ENCODE measurements at regions not wholly inside any gene's neighbourhood (a gene's known extent, or its start where the extent isn't known, plus 50 kb on each side); places are given as distances from the start of the nearest gene placed in this dataset.

DNA sequence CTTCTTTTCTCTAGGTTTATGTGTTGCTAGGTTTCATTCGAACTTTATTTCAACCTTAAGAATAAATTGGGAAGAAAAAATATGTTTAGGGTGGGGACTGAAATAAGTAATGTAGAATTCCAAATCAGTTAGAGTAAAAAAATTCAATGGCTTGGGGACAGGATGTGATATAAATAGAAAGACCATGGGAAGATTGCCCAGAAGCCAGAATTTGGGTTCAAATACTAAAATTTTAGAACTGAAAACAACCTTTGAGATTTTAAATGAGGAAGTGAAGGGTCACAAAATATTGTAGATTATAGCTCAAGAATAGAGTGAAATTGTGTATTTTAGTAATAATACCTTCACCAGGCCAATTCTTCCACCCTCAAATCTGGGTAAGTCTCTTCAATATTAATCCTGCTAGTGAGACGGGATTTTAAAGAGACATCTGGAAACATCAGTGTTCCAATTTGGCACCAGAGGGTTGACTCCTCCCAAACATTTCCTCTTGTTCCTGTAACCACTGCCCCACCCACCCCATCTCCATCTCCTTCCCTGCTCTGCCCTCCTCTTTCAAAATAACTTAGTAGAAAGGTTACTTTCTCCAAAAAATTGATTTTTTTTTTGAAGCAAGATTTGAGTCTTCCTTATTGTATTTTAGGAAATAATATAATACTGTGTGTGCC is 51.3 kb upstream of the FAM3C start:
- no peak for DNase-seq

GRCh38 chr7:121446526-121446925 is 50.4 kb upstream of the FAM3C start:
- no peak for DNase-seq

Measured in amniotic stem cell (primary cell).